GM23338 (cell line): ENCODE measurements at regions not wholly inside any gene's neighbourhood (a gene's known extent, or its start where the extent isn't known, plus 50 kb on each side); places are given as distances from the start of the nearest gene placed in this dataset.

Experiments used
- ATAC-seq: fragments of 200-7000 bp; cut with Tn5 transposase; 3 replicates; pipeline ENCODE4 v1.9.1; 2020
- DNase-seq: peaks from one replicate; pipeline ENCODE4 v3.0.0-alpha.2; 2015; ENCODE audit warnings: low spot score
- H2AFZ ChIP-seq: fragments of 200-600 bp; sonication (generic); 2 replicates; pipeline ENCODE4 v1.8.0; 2016; ENCODE audit warnings: antibody characterized with exemption, mild to moderate bottlenecking, moderate library complexity
- H3F3A ChIP-seq: fragments of 200-600 bp; sonication (generic); replicated peaks from 2 replicates; pipeline ENCODE4 v1.8.0; 2017; ENCODE audit warnings: antibody characterized with exemption, mixed run types, low read depth
- H3K27ac ChIP-seq: fragments of 200-600 bp; sonication (generic); 2 replicates; pipeline ENCODE4 v1.6.1; 2016; ENCODE audit warnings: low read depth
- H3K27me3 ChIP-seq: fragments of 200-600 bp; sonication (generic); 2 replicates; pipeline ENCODE4 v1.8.0; 2016; ENCODE audit warnings: mild to moderate bottlenecking, mixed run types, moderate library complexity; ENCODE audit not compliant: insufficient read depth
- H3K36me3 ChIP-seq: fragments of 200-600 bp; sonication (generic); 2 replicates; pipeline ENCODE4 v1.8.0; 2016; ENCODE audit warnings: mild to moderate bottlenecking; ENCODE audit not compliant: insufficient read depth
- H3K4me1 ChIP-seq: fragments of 200-600 bp; sonication (generic); 2 replicates; pipeline ENCODE4 v1.8.0; 2016; ENCODE audit warnings: mild to moderate bottlenecking, moderate library complexity; ENCODE audit not compliant: insufficient read depth
- H3K4me2 ChIP-seq: fragments of 200-600 bp; sonication (generic); 2 replicates; pipeline ENCODE4 v1.7.1; 2017; ENCODE audit warnings: mixed run types
- H3K4me3 ChIP-seq: fragments of 200-600 bp; sonication (generic); 2 replicates; pipeline ENCODE4 v1.6.1; 2016; ENCODE audit warnings: mixed run types
- H3K79me2 ChIP-seq: fragments of 200-600 bp; sonication (generic); replicated peaks from 2 replicates; pipeline ENCODE4 v1.8.0; 2017; ENCODE audit warnings: mild to moderate bottlenecking; ENCODE audit not compliant: insufficient read depth
- H3K9me2 ChIP-seq: fragments of 200-600 bp; sonication (generic); 2 replicates; pipeline ENCODE4 v1.8.0; 2017; ENCODE audit not compliant: insufficient read depth
- H4K20me1 ChIP-seq: fragments of 200-600 bp; sonication (generic); replicated peaks from 2 replicates; pipeline ENCODE4 v1.8.0; 2017; ENCODE audit warnings: mild to moderate bottlenecking; ENCODE audit not compliant: insufficient read depth
- H3K27ac Mint-ChIP-seq: 2 replicates; pipeline ENCODE4 v1.8.0; 2020; ENCODE audit warnings: inconsistent platforms, mild to moderate bottlenecking, moderate library complexity, mixed read lengths
- H3K27me3 Mint-ChIP-seq: 3 replicates; pipeline ENCODE4 v1.8.0; 2022; ENCODE audit warnings: low read depth, mild to moderate bottlenecking, moderate library complexity, mixed read lengths, inconsistent platforms; ENCODE audit not compliant: insufficient read depth, poor library complexity
- H3K36me3 Mint-ChIP-seq: 3 replicates; pipeline ENCODE4 v1.8.0; 2021; ENCODE audit warnings: low read depth, mild to moderate bottlenecking, inconsistent platforms, moderate library complexity, mixed read lengths
- H3K4me1 Mint-ChIP-seq: 3 replicates; pipeline ENCODE4 v1.8.0; 2020; ENCODE audit warnings: mild to moderate bottlenecking, inconsistent platforms, mixed read lengths
- H3K4me3 Mint-ChIP-seq: 3 replicates; pipeline ENCODE4 v1.8.0; 2021; ENCODE audit warnings: moderate library complexity, mild to moderate bottlenecking, inconsistent platforms, mixed read lengths
- H3K9me3 Mint-ChIP-seq: 3 replicates; pipeline ENCODE4 v1.8.0; 2020; ENCODE audit warnings: moderate library complexity, mild to moderate bottlenecking, inconsistent platforms, mixed read lengths
- CREB1 ChIP-seq: fragments of 250-450 bp; sonication (Bioruptor Pico); IDR thresholded peaks from 2 replicates; pipeline ENCODE4 v1.5.0; 2020; ENCODE audit warnings: low read depth, mild to moderate bottlenecking, moderate library complexity
- CTCF ChIP-seq, 2 experiments: fragments of 200-600 bp in 1 of 2; sonication (generic) in 1 of 2; conservative IDR thresholded peaks; 2 replicates each; pipeline versions ENCODE4 v1.5.1 to v1.6.1; 2016 to 2017; ENCODE audit warnings: antibody characterized with exemption in 2 of 2, low read depth in 2 of 2, mild to moderate bottlenecking in 2 of 2, moderate library complexity in 1 of 2
- ETS1 ChIP-seq: IDR thresholded peaks from 2 replicates; pipeline ENCODE4 v1.6.1; 2016; ENCODE audit warnings: antibody characterized with exemption
- EZH2 ChIP-seq: fragments of 200-600 bp; sonication (generic); IDR thresholded peaks from one replicate; pipeline ENCODE4 v1.8.0; 2017; ENCODE audit warnings: antibody characterized with exemption, mild to moderate bottlenecking, low read depth; ENCODE audit not compliant: unreplicated experiment
- JUNB ChIP-seq: IDR thresholded peaks from one replicate; pipeline ENCODE4 v1.6.1; 2016; ENCODE audit warnings: antibody characterized with exemption; ENCODE audit not compliant: unreplicated experiment
- NANOG ChIP-seq: IDR thresholded peaks from 2 replicates; pipeline ENCODE4 v1.6.1; 2016; ENCODE audit warnings: antibody characterized with exemption, borderline replicate concordance
- POLR2AphosphoS5 ChIP-seq: IDR thresholded peaks from 2 replicates; pipeline ENCODE4 v1.6.1; 2016; ENCODE audit warnings: antibody characterized with exemption, low read depth
- REST ChIP-seq: IDR thresholded peaks from one replicate; pipeline ENCODE4 v1.6.1; 2018; ENCODE audit warnings: antibody characterized with exemption; ENCODE audit not compliant: unreplicated experiment
- ZNF114 ChIP-seq: fragments of 250-450 bp; sonication (Bioruptor Pico); IDR thresholded peaks from 2 replicates; pipeline ENCODE4 v1.5.0; 2020; ENCODE audit warnings: mild to moderate bottlenecking, moderate library complexity
- TF ChIP-seq, protein P1 (sequence below): fragments of 250-450 bp; sonication (Bioruptor Pico); IDR thresholded peaks from 2 replicates; pipeline ENCODE4 v1.5.0; 2020; ENCODE audit warnings: mild to moderate bottlenecking, moderate library complexity

DNA sequence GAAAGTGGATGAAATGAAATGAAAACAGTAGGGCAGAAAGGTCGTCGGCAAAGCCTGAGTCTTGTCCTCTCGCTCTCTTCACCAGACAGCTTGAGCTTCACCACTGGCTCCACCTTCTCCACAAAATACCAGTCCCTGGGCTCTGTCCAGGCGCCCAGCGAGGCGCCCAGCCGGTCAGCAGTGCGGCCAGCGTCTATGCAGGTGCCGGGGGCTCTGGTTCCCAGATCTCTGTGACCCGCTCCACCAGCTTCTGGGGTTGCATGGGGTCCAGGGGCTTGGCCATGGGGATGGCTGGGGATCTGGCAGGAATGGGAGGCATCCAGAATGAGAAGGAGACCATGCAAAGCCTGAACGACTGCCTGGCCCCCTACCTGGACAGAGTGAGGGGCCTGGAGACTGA lies 600.5 kb upstream of the ZP4 start:
- DNase-seq (no peak), ATAC-seq (no peak)
- no peaks in the 10 kb centered on the region for H3K27me3 ChIP-seq
- Mint-ChIP-seq H3K9me3 (no peaks in the 10 kb centered on the region), H3K27ac (no peak overlapping the region), H3K27me3 (peaks cover 3% of the 10 kb centered on the region), H3K4me1 (peaks cover 4% of the 10 kb centered on the region; the same call in 2 of the 3 replicates), H3K4me3 (no peak overlapping the region), H3K36me3 (no peaks in the 10 kb centered on the region)
- H3F3A ChIP-seq, result no peaks in the 10 kb centered on the region
- H3K36me3 ChIP-seq, result no peaks in the 10 kb centered on the region
- peaks cover 3% of the 10 kb centered on the region; the same call in 1 of the 2 replicates for H3K9me2 ChIP-seq
- no peak overlapping the region for H3K4me3 ChIP-seq
- H2AFZ ChIP-seq, result no peak overlapping the region
- 0 out of 2 replicates have a peak, but pooled peaks cover under 1% of the 10 kb centered on the region for H3K4me1 ChIP-seq
- H3K79me2 ChIP-seq, result no peaks in the 10 kb centered on the region
- no peaks in the 10 kb centered on the region for H4K20me1 ChIP-seq
- no peak overlapping the region for H3K27ac ChIP-seq
- no peak overlapping the region for H3K4me2 ChIP-seq
- TF ChIP-seq NANOG (no peak), POLR2AphosphoS5 (no peak), EZH2 (no peak), CTCF (conservative IDR thresholded peaks at IDR 0.05; ENCODE audit: low read depth in 2 of 2) (no peak), ZNF114 (no peak), REST (no peak), JUNB (no peak), CREB1 (CRISPR knock-in tag) (no peak), ETS1 (no peak)
- TF ChIP-seq, protein P1, sequence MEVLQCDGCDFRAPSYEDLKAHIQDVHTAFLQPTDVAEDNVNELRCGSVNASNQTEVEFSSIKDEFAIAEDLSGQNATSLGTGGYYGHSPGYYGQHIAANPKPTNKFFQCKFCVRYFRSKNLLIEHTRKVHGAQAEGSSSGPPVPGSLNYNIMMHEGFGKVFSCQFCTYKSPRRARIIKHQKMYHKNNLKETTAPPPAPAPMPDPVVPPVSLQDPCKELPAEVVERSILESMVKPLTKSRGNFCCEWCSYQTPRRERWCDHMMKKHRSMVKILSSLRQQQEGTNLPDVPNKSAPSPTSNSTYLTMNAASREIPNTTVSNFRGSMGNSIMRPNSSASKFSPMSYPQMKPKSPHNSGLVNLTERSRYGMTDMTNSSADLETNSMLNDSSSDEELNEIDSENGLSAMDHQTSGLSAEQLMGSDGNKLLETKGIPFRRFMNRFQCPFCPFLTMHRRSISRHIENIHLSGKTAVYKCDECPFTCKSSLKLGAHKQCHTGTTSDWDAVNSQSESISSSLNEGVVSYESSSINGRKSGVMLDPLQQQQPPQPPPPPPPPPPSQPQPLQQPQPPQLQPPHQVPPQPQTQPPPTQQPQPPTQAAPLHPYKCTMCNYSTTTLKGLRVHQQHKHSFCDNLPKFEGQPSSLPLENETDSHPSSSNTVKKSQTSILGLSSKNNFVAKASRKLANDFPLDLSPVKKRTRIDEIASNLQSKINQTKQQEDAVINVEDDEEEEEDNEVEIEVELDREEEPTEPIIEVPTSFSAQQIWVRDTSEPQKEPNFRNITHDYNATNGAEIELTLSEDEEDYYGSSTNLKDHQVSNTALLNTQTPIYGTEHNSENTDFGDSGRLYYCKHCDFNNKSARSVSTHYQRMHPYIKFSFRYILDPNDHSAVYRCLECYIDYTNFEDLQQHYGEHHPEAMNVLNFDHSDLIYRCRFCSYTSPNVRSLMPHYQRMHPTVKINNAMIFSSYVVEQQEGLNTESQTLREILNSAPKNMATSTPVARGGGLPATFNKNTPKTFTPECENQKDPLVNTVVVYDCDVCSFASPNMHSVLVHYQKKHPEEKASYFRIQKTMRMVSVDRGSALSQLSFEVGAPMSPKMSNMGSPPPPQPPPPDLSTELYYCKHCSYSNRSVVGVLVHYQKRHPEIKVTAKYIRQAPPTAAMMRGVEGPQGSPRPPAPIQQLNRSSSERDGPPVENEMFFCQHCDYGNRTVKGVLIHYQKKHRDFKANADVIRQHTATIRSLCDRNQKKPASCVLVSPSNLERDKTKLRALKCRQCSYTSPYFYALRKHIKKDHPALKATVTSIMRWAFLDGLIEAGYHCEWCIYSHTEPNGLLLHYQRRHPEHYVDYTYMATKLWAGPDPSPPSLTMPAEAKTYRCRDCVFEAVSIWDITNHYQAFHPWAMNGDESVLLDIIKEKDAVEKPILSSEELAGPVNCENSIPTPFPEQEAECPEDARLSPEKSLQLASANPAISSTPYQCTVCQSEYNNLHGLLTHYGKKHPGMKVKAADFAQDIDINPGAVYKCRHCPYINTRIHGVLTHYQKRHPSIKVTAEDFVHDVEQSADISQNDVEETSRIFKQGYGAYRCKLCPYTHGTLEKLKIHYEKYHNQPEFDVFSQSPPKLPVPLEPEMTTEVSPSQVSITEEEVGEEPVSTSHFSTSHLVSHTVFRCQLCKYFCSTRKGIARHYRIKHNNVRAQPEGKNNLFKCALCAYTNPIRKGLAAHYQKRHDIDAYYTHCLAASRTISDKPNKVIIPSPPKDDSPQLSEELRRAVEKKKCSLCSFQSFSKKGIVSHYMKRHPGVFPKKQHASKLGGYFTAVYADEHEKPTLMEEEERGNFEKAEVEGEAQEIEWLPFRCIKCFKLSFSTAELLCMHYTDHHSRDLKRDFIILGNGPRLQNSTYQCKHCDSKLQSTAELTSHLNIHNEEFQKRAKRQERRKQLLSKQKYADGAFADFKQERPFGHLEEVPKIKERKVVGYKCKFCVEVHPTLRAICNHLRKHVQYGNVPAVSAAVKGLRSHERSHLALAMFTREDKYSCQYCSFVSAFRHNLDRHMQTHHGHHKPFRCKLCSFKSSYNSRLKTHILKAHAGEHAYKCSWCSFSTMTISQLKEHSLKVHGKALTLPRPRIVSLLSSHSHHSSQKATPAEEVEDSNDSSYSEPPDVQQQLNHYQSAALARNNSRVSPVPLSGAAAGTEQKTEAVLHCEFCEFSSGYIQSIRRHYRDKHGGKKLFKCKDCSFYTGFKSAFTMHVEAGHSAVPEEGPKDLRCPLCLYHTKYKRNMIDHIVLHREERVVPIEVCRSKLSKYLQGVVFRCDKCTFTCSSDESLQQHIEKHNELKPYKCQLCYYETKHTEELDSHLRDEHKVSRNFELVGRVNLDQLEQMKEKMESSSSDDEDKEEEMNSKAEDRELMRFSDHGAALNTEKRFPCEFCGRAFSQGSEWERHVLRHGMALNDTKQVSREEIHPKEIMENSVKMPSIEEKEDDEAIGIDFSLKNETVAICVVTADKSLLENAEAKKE (CRISPR knock-in tag), result no peak
